DOHH2 (cell line): ENCODE measurements at regions not wholly inside any gene's neighbourhood (a gene's known extent, or its start where the extent isn't known, plus 50 kb on each side); places are given as distances from the start of the nearest gene placed in this dataset.

Source experiments
- CTCF ChIP-seq: fragments of 200-600 bp; sonication (generic); IDR thresholded peaks from one replicate; pipeline ENCODE4 v1.5.1; 2014; ENCODE audit warnings: antibody characterized with exemption, mild to moderate bottlenecking, low read depth, low read length; ENCODE audit not compliant: poor library complexity, severe bottlenecking
- EZH2phosphoT487 ChIP-seq: fragments of 200-600 bp; sonication (generic); IDR thresholded peaks from 2 replicates; pipeline ENCODE4 v1.6.1; 2017; ENCODE audit warnings: borderline replicate concordance, mild to moderate bottlenecking, antibody characterized with exemption, low read length, moderate library complexity, mixed read lengths

- TF ChIP-seq CTCF (no peak), EZH2phosphoT487 (no peak)
Measured at GRCh38 chr12:74964390-74964789, 245.2 kb downstream of the KCNC2 start.
